DND-41 (cell line): ENCODE measurements at regions not wholly inside any gene's neighbourhood (a gene's known extent, or its start where the extent isn't known, plus 50 kb on each side); places are given as distances from the start of the nearest gene placed in this dataset.

Experiments
- ATAC-seq: fragments of 200-7000 bp; cut with Tn5 transposase; 3 replicates; pipeline ENCODE4 v1.9.1; 2021; ENCODE audit warnings: low read depth; ENCODE audit not compliant: insufficient read depth
- DNase-seq: peaks from one replicate; pipeline ENCODE4 v3.0.0-alpha.2; 2020
- H2AFZ ChIP-seq: 2 replicates; pipeline ENCODE4 v1.6.0; 2012; ENCODE audit warnings: low read depth, low read length
- H3K27ac ChIP-seq: 2 replicates; pipeline ENCODE4 v1.5.1; 2012; ENCODE audit warnings: low read length, inconsistent platforms
- H3K27me3 ChIP-seq: fragments of 200-600 bp; sonication (generic); 2 replicates; pipeline ENCODE4 v1.6.0; 2012; ENCODE audit warnings: low read length, mild to moderate bottlenecking, inconsistent platforms; ENCODE audit not compliant: insufficient read depth, poor library complexity
- H3K36me3 ChIP-seq: 2 replicates; pipeline ENCODE4 v1.5.1; 2012; ENCODE audit warnings: low read length, inconsistent platforms; ENCODE audit not compliant: insufficient read depth
- H3K4me1 ChIP-seq: 2 replicates; pipeline ENCODE4 v1.5.1; 2012; ENCODE audit warnings: mild to moderate bottlenecking, low read length; ENCODE audit not compliant: insufficient read depth
- H3K4me2 ChIP-seq: 2 replicates; pipeline ENCODE4 v1.6.0; 2012; ENCODE audit warnings: mild to moderate bottlenecking, moderate library complexity, low read length, inconsistent platforms; ENCODE audit not compliant: insufficient read depth
- H3K4me3 ChIP-seq, 2 experiments: fragments of 200-600 bp in 1 of 2; shearing (Covaris generic) in 1 of 2; 2 replicates each; pipeline ENCODE4 v1.5.1; 2012 to 2016; ENCODE audit warnings: inconsistent platforms in 2 of 2, low read length in 2 of 2, mild to moderate bottlenecking in 2 of 2, low read depth in 1 of 2, moderate library complexity in 1 of 2
- H3K79me2 ChIP-seq: 2 replicates; pipeline ENCODE4 v1.6.0; 2012; ENCODE audit warnings: low read length, inconsistent platforms; ENCODE audit not compliant: insufficient read depth
- H3K9ac ChIP-seq: 2 replicates; pipeline ENCODE4 v1.6.0; 2012; ENCODE audit warnings: low read depth, mild to moderate bottlenecking, inconsistent platforms, low read length, moderate library complexity
- H3K9me3 ChIP-seq: 2 replicates; pipeline ENCODE4 v1.5.1; 2012; ENCODE audit warnings: low read length, moderate library complexity, mild to moderate bottlenecking, inconsistent platforms; ENCODE audit not compliant: insufficient read depth, severe bottlenecking
- H4K20me1 ChIP-seq: 2 replicates; pipeline ENCODE4 v1.6.0; 2012; ENCODE audit warnings: low read length; ENCODE audit not compliant: insufficient read depth
- CTCF ChIP-seq: IDR thresholded peaks from 2 replicates; pipeline ENCODE4 v1.5.1; 2012; ENCODE audit warnings: borderline replicate concordance, low read length, moderate library complexity, mild to moderate bottlenecking; ENCODE audit not compliant: poor library complexity, severe bottlenecking; ENCODE audit errors: extremely low read depth
- EZH2 ChIP-seq: IDR thresholded peaks from 3 replicates; pipeline ENCODE4 v1.6.1; 2012; ENCODE audit warnings: borderline replicate concordance, low read depth, mild to moderate bottlenecking, moderate library complexity, low read length, inconsistent platforms; ENCODE audit not compliant: severe bottlenecking

DNA sequence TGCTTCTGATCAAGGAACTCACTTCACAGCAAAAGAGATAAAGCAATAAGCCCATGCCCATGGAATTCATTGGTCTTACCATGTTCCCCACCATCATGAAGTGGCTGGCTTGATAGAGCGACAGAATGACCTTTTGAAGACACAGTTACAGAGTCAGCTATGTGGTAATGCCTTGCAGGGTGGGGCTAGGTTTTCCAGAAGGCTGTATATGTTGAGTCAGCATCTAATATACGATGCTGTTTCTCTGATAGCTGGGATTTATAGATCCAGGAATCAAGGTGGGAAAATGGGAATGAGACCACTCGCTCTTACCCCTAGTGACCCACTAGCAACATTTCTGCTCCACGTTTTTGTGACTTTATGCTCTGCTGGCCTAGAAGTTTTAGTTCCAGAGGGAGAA lies 220.7 kb upstream of the RSPO3 start:
- ATAC-seq: no peak

DNA sequence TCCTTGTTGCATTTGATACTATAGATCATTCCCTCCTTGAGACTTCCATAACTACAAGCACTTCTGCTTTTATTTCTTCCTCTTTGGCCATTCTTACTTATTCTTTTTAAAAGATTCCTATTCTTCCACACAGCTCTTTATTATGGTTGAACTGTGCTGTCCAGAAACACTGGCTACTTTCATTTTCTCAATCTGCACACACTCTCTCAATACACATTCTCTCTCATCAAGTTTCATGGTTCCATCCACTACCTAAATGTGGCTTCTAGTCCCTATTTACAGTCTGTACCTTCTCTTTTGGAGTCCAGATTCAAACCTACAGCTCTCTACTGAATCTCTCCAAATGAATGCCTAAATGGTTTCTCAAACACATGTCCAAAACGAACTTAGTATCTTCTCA lies 214.3 kb upstream of the RSPO3 start:
- ATAC-seq: no peak
- Histone ChIP-seq H3K9ac (no peak overlapping the region), H2AFZ (no peak overlapping the region), H3K4me1 (no peaks in the 10 kb centered on the region), H3K79me2 (no peaks in the 10 kb centered on the region), H3K4me2 (no peak overlapping the region), H4K20me1 (no peaks in the 10 kb centered on the region), H3K27ac (no peak overlapping the region), H3K9me3 (no peaks in the 10 kb centered on the region), H3K36me3 (no peaks in the 10 kb centered on the region), H3K27me3 (no peaks in the 10 kb centered on the region), H3K4me3 (no peak overlapping the region)
- no peak for TF ChIP-seq CTCF
- TF ChIP-seq EZH2: no peak
- no peak for DNase-seq

More for the DNA sequence above, 220.7 kb upstream of the RSPO3 start:
- Histone ChIP-seq H4K20me1 (no peaks in the 10 kb centered on the region), H3K9me3 (no peaks in the 10 kb centered on the region), H3K9ac (no peak overlapping the region), H3K4me1 (no peaks in the 10 kb centered on the region), H3K79me2 (no peaks in the 10 kb centered on the region), H3K4me3 (no peak overlapping the region), H3K27me3 (no peaks in the 10 kb centered on the region), H3K4me2 (no peak overlapping the region), H2AFZ (no peak overlapping the region), H3K27ac (no peak overlapping the region), H3K36me3 (no peaks in the 10 kb centered on the region)
- DNase-seq: no peak
- TF ChIP-seq EZH2: no peak
- no peak for TF ChIP-seq CTCF

DNA sequence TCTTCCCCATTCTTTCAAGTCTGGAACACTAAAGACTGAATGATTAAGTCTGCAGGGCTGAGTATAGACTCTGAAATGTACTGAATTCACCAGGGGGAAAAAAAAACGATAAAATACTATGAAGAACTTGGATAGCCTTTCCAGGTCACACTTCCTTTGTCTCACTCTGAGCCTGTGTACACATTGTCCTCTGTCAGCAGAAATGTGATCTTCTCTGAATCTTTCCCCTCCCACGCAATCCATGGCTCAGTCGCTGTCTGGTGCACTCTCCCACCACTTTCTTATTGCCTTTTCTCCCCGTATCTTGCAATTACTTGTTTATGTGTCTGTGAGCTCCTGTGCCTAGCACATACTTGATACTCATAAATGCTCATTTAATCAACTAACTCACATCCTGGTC lies 212.6 kb upstream of the RSPO3 start:
- Histone ChIP-seq H3K36me3 (no peaks in the 10 kb centered on the region), H3K4me3 (no peak overlapping the region), H3K9ac (no peak overlapping the region), H3K4me1 (no peaks in the 10 kb centered on the region), H3K27ac (no peak overlapping the region), H4K20me1 (no peaks in the 10 kb centered on the region), H2AFZ (no peak overlapping the region), H3K27me3 (no peaks in the 10 kb centered on the region), H3K79me2 (no peaks in the 10 kb centered on the region), H3K4me2 (no peak overlapping the region), H3K9me3 (no peaks in the 10 kb centered on the region)
- ATAC-seq (no peak), DNase-seq (no peak)
- TF ChIP-seq CTCF (no peak), EZH2 (no peak)

DNA sequence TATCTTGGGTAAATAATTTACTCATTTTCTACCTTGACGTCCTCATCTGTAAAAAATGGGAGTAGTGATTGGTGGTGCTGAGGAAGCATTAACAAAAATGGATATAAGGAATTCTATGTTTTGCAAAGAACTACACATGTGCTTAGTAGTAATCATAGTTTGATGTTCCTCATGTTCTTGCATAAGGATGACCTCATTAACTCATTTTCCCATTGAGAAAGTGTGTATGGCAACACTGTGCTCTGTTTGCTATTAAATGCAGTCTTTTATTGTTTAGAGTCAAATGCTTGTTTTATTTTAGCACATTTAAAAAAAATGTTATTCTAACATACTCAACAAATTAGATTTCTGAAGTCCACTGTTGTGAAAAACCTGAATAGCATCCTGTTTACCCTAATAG lies 211.2 kb upstream of the RSPO3 start:
- no peak for TF ChIP-seq EZH2
- TF ChIP-seq CTCF: no peak
- no peak overlapping the region for H3K4me3 ChIP-seq
- no peaks in the 10 kb centered on the region for H3K36me3 ChIP-seq
- H3K27ac ChIP-seq: no peak overlapping the region
- H3K4me1 ChIP-seq: no peaks in the 10 kb centered on the region
- no peak for ATAC-seq
- H3K4me2 ChIP-seq: no peak overlapping the region
- no peaks in the 10 kb centered on the region for H3K9me3 ChIP-seq
- no peaks in the 10 kb centered on the region for H4K20me1 ChIP-seq
- H3K79me2 ChIP-seq: no peaks in the 10 kb centered on the region
- H3K9ac ChIP-seq: no peak overlapping the region
- no peak for DNase-seq
- no peaks in the 10 kb centered on the region for H3K27me3 ChIP-seq
- H2AFZ ChIP-seq: no peak overlapping the region
